Fibroblast of villous mesenchyme (primary cell): ENCODE measurements at regions not wholly inside any gene's neighbourhood (a gene's known extent, or its start where the extent isn't known, plus 50 kb on each side); places are given as distances from the start of the nearest gene placed in this dataset.

Experiments used
- DNase-seq: peaks from one replicate; pipeline ENCODE4 v3.0.0-alpha.2; 2010; ENCODE audit warnings: low read depth
- H3K4me3 ChIP-seq: 2 replicates; pipeline ENCODE4 v1.5.1; 2011; ENCODE audit warnings: low read depth, mild to moderate bottlenecking, low read length
- CTCF ChIP-seq: IDR thresholded peaks from 2 replicates; pipeline ENCODE4 v1.5.1; 2012; ENCODE audit warnings: low read depth, mild to moderate bottlenecking, low read length; ENCODE audit not compliant: insufficient read depth

DNA sequence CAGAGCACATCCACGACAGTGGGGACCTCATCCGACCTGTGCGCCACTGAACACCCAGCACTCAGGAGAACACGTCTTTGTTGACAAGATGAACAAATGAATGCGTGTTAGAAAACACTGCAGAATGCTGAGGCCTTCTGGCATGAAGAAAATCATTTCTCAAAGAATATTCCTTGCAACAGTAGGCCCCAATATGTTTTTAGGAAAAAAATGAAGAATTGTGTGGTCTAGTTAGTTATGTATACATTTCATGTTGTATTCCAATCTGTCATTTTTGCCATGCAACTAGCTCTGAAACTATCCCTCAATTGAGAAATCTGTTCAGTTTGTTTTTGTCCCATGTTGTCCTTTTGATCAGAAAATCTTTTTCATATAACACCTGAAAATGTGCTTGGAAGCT is 77.4 kb upstream of the MAD2L1 start:
- H3K4me3 ChIP-seq, result no peak overlapping the region
- no peak for DNase-seq
- TF ChIP-seq CTCF, result no peak

- no peak for TF ChIP-seq CTCF
- no peak overlapping the region for H3K4me3 ChIP-seq
- no peak for DNase-seq
Observed at GRCh38 chr4:120139392-120139791, 72.7 kb upstream of the MAD2L1 start.

- H3K4me3 ChIP-seq, result no peak overlapping the region
- TF ChIP-seq CTCF, result no peak
- peak; percentile 40 for DNase-seq
Observed at GRCh38 chr4:120132935-120133334, 66.3 kb upstream of the MAD2L1 start.

GRCh38 chr4:120130786-120131185 is 64.1 kb upstream of the MAD2L1 start:
- no peak for TF ChIP-seq CTCF
- H3K4me3 ChIP-seq, result no peak overlapping the region
- no peak for DNase-seq
